IPS-NIHi7 (cell line): ENCODE measurements at regions not wholly inside any gene's neighbourhood (a gene's known extent, or its start where the extent isn't known, plus 50 kb on each side); places are given as distances from the start of the nearest gene placed in this dataset.
A peak's percentile ranks its signal among the peaks of the same experiment; 100 is the strongest.
"Not testable (repeated sequence)": the region's sequence is repeated elsewhere in the genome, so short reads cannot be mapped to it uniquely, and the experiment has no call there.

ENCODE experiments used
- DNase-seq: peaks from one replicate; pipeline ENCODE4 v3.0.0; 2012; ENCODE audit warnings: mixed read lengths; ENCODE audit errors: extremely low spot score

DNA sequence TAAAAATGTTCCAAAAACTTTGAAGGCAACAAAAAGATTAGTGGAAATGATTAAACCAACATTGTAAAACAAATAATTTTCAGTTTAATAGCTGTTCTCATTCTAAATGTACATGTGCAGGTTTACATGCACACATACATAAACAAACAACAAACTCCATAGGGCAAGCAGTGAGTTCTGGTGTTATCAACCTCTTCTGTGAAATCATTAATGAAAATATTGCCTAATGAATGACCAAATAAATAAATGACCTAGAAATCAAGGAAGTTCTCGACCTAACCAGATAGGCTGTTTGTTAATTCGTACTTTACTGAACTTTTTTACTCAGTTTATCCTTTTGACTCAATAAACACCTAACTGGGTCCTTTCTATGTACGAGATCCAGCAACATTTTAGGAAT lies 165.5 kb upstream of the RORB start:
- no peak for DNase-seq

DNA sequence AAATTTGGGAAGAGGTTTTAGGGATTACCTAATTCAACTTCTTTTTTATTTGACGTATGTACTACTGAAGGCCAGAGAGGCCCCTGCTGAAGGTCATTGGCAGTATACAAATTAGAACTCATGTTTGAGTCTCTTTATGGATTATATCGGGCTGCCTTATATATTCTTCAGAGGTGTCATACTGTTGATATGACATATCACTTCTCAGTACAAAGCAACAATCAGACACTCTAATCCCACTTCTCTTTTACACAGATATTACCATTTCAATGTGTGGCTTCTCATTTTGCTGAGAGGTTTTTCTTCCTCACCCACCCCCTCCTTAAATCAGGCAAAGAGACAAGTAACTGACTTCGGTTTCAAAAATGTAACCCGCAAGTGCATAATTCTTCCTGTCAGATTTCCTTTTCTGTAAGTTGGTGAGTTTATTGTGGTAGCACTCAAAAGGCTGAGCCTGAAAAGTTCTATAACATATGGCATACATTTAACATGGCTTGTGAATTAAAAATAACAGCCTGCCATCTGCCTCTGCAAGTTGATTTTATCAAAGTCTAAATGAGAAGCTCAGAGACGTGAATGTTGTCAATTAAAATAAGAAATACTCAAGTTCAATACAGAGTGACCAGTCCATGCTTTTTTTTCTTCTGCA lies 163.6 kb upstream of the RORB start:
- DNase-seq, result no peak

DNA sequence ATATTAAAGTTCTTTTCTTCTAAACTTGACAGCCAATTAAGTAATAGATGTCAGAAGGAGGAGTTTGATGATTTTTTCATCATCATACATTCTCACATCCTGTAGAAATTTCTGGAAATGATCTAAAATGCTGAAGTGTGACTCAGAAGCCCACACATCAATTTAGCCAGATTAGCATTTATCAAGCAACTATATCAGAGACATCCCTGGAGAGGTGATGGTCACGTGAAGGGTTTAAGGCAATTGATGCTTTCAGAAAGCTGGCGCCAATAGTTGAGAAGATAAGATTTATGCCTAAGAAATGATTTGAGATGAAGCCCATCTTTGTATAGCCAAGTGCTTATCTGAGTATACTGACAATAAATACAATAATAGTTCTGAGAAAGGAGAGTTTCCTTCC lies 162.9 kb upstream of the RORB start:
- DNase-seq, result no peak

DNA sequence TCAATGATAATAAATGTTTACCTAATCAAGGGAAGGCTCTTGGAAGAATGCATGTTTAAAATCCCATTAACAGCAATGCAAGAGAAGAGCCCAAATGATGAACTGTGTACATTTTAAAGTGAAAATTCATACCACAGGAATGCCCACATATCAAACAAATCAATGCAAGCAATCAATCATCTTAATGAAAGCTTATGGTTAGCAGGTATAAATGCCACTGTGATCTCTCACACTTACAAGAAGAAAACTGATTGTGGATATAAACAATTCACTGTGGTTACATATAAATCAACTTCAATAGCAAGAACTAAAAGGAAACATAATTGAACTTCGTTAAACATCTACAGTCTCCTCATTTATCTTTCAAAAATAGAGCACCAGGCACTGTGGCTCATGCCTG lies 161.0 kb upstream of the RORB start:
- no peak for DNase-seq

DNA sequence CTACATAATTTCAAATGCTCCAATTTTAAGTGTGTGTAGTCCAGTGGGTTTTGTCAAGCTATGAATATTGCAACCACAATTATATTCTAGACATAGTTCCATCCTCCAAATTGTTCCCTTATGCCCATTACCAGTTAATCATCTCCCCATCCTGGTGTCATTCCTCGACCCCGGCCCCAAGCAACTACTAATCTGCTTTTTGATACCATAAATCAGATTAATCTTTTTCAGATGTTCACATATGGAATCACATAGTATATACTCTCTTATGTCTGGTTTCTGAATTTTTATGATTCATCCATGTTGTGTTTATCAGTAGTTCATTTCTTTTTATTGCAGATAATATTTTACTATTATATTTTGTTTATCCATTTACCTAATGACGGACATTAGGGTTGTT lies 148.4 kb upstream of the RORB start:
- DNase-seq, result no peak

DNA sequence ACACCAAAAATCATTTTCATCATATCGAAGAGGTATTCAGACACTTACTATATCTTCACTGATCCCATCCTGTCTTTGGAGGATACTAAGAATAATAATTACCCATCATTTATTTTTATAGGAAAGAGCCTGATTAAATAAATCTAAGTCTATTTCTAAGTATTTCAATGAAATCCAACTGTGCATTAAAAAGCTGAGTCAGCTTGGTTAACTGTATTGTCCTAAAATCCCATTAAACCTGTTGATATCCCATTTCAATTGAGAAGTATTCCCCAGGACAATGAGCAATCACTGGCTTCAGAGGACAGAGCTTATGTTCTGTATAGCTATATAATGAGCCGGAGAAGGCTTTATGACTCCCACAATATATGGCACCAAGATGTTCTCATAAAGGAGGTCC lies 142.0 kb upstream of the RORB start:
- no peak for DNase-seq

DNA sequence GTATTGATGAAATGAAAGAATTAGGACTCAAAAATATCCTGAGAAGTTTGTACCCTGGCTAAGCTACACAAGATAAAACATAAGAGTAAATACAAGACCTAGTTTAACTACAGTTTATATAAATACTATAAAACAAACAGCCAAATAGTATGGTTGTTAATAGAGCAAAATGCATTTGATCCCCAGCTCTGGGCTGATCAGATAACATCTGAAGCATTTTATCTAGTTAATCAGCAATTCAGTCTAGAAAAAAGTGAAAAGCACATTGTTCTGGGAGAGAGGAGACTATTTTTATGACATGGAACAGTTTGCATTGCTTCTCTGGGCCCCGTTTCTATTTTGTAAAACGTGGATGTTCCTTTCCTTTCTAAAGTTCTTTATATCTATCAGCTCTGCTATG lies 139.6 kb upstream of the RORB start:
- no peak for DNase-seq

DNA sequence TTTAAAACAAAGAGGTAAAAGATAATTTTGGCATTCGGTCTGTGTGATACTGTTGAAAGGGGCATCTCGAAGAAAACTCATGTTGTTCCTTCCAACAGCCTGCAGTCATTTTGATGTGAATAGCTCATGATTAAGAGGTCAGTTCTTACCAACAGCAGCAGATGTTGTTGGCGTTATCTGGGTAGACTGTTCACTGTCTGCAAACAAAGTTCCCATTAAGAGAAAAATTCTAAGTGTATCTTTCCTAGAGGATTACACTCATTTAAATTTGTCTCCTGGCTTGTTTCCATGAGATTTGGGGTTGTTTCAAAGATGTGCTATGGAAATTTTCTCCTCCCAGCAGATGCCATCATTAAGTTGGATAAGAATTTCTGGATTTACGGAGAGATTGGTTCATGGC lies 138.2 kb upstream of the RORB start:
- no peak for DNase-seq

DNA sequence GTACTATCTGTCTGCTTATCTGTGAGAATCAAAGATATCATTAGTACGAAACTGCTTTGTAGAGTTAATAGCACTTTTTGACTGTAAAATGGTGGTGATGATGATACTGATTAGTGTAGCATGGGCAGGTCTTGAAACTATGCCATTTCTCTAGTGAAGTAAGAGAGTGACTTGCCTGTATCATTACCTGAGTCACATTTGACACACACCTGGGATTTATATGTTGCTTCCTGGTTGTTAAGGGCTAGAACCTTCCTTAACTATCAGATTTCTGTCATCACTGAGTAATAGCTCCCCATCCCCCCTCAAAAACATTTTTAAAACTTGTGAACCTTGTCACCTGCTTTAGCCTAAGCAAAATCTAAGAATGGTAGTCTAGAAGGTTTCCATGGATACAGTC lies 135.6 kb upstream of the RORB start:
- DNase-seq, result no peak

DNA sequence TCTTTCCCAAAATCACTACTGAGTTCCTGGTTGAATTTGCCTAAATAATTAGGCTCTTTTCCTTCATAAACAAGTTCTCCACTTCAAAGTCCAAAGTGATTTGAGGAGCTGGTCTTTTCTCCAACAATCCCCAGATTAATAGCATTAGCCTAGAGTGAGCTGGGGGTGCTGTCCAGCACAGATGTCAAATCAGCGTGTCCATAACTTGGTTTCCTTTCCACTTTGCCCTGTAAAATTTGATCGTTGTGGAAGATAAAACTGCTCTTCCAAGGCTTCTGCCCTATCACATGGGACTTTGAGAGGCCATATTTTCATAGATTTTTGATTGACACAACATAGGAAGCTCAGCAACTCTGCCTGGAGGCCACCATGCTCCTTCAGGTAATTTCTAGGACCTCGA lies 134.7 kb upstream of the RORB start:
- no peak for DNase-seq

DNA sequence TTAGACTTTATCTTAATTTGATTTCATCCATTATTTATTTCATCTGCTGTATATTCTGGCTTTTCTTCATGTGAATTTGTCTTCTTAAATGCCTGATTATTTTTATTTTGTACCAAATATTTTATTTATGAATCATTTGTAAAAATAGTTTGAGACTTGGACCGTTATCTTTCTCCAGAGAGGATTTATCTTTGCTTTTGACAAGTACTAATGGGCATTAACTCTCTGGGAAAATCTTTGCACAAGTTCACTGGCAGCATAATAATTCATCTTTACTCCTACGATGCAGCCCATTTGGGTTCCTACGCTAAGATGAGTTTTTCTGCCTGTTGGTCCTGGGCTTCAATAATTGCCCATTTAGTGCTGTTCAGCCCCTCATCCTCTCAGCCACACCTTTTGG lies 131.0 kb upstream of the RORB start:
- DNase-seq, result no peak

DNA sequence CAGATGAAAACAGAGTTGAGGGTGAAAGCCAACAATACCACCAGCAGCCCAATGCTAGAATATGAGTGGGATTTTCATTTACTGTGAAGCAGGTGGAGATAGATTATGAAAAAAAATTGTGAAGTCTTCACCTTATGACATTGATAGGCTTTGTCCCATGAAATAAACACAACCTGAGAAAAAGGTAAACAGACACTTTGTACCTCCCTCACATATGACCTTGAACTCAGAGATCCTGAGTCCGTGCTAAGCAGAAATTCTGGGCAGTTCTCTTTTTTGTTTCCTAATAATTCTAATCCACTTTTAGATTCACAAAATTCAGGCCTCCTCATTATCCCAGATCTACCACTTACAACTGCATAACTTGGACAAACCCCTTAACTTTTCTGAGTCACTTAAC lies 127.3 kb upstream of the RORB start:
- DNase-seq, result no peak

DNA sequence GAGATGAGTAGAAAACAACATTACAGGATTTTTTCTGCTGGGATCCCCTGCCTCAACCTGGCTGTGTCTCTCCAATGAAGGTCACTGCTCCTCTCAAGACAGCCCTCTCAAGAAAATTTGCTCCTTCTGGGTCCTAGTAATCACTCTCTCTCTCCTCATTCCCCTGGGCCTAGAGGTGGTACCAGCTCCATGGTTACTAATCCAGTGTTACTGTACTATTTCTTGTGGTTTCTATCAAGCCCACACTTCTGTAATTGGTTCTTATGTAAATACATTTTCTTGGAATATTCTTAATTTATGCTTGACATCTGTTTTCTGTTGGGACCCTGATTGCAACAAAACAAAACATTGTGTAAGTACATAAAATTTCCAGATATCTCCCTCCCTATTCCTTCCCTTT lies 123.8 kb upstream of the RORB start:
- no peak for DNase-seq

DNA sequence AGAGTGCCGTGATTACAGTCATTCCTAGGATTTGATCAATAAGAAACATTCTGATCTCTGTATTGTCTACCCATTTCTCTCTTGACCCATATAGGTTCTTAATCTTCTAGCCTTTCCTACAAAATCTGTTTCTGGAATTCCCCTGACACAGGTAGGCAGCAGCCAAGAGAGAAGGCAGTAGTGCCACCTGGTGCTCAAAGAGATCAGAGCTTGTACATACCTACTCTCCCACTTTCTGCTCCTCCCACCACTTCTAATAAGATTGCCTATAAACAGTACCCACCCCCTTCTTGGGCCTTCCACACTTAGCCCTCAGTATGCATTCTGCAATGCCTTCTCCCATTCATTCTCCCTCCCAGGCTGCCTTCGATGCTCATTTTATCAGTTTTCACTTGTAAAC lies 117.4 kb upstream of the RORB start:
- peak; percentile 78 for DNase-seq

DNA sequence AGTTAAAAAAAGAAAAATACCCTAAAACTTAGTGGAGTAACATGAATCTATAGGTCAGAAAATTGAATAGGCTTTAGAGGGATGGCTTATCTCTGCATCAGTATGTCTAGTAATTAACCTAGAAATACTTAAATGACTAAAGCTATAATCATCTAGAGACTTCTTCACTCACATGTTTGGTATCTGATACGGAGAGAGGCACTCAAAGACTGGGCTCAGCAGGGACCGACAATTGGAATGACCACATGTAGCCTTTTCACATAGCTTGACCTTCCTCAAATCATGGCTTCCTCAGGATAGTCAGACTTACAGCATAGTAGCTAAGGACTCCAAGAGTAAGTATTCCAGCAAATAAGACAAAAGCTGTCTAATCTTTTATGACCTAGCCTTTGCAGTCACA lies 105.3 kb upstream of the RORB start:
- no peak for DNase-seq

DNA sequence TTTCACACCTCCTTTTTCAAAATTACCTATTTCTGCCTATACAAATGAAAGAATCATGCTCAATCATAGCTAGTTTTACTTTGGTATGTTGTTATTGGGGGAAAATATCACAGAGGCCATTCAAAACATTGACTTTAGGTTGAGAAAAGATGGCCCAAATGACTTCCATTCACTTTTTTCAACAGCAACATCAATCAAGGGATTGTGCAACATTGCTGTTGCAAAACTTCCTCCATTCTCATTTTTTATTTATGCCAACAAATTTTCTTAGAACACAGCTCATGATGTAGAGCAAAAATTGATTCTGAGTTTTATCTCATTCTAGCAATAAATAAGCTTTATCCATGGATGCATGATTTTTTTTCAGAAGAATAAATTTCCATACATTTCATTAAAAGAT lies 93.6 kb upstream of the RORB start:
- no peak for DNase-seq

DNA sequence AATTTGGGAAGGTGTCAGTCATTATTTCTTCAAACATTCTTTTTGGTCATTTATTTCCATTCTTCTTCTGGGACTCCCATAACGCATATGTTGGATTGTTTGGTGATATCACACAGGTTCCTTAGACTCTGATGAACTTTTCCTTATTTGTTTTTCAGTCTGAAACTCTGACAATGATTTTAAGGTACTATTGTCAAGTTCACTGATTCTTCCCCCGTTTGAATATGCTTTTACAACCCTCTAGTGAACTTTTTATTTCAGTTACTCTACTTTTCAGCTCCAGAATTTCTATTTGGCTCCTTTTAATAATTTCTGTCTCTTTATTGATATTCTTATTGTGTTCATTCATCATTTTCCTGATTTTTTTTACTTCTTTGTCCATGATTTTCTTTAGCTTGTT lies 92.5 kb upstream of the RORB start:
- DNase-seq, result no peak

DNA sequence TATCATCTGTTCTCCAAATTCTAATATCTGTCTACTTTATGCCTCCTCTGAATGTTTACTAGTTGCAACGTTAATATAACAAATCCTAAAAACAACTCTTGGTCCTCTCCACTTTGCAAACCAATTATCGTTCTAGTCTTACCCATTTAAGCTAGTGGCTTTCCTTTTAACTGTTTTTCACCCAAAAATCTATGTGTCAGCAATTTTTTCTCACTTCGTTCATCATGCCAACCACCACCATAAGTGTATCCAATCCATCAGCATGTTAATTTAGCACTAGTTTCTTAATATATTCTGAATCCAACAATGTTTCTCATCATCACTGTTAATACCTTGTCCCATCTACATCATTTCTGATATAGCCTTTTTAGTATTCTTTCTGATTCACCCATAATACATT lies 90.0 kb upstream of the RORB start:
- no peak for DNase-seq

DNA sequence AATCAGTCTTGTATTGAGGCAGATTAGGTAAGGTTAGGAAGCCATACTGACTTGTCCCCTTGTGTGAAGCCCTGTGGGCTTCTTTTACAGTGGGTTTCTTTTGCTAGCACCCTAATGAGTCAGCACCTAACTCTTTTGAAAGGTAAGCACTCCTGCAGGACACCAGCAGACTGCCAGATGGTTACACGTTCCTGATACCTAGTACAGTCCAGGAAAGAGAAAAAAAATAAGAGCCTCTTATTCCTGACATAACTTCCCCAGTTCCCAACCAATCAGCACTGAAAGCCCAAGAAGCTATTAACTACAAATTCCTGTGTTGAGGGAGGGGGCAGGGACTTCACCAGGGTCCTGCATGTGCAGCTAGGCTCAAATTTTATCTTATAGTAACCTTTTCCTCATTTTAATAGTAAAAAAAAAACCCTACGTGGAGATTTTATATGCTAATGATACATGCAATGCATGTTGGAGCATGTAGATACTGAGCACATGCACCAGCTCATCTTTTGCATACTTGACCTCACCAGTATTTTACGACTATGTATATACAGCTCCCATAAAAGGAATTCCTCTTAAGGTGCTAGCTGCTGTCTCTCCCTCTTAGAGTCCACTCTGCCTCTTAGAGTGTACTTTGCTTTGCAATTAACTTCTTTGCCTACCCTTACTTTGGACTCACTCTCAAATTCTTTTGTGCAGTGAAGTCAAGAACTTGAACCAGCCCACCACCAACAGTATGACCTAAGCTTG lies 84.7 kb upstream of the RORB start:
- no peak for DNase-seq

DNA sequence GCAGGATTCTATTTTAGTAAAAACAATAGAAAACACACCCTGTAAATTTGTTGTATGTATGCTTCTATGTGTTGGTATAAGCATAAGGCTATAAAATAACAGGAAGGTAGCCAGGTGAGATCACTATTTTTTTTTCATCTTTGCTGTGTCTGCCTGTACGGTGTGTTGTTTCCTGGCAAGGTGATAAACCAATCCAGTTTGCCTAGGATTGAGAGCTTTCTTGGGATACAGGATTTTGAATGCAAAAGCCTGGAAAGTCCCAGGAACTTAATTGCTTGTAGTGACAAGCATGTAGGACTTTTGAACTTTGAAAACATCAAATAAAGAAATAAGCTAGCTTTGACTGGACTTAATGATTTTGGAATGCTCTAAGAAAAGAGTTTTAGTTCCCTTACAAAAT lies 83.3 kb upstream of the RORB start:
- DNase-seq, result no peak

DNA sequence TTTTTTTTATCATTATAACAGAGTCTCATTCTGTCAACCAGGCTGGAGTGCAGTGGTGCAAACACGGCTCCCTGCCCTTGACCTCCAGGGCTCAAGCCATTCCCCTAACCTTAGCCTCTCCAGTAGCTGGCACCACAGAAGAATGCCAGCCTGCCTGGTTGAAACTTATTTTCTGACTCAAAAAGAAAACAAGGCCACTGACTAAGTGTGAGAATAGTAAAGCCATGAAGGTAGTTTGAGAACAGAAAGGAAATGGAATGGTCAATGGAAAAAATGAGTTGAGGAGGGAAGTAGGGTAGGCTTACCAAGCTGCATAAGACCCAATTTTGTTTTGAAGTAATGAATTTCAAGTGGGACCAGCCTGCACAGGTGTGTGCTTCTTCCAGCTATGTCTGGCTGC lies 82.8 kb upstream of the RORB start:
- no peak for DNase-seq

DNA sequence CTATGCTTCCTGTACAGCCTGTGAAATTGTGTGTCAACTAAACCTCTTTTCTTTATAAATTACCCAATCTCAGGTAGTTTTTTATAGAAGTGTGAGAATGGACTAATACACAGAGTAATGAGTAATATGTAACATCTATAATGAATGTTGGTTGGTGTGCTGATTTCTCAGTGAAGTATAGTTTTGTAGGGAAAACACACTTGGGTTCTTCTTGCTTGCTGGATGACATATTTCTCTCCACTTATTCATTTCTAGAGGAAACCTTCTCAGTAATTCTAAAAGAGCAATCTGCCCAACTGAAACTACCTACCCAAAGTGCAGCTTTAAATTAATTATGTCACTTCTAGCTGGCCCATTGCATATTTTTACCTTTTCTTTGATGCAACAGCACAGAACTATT lies 81.1 kb upstream of the RORB start:
- no peak for DNase-seq

DNA sequence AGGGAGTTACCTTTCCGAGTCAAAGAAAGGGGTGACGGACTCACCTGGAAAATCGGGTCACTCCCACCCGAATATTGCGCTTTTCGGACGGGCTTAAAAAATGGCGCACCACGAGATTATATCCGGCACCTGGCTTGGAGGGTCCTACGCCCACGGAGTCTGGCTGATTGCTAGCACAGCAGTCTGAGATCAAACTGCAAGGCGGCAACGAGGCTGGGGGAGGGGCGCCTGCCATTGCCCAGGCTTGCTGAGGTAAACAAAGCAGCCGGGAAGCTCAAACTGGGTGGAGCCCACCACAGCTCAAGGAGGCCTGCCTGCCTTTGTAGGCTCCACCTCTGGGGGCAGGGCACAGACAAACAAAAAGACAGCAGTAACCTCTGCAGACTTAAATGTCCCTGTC lies 72.6 kb upstream of the RORB start:
- not testable (repeated sequence) for DNase-seq

DNA sequence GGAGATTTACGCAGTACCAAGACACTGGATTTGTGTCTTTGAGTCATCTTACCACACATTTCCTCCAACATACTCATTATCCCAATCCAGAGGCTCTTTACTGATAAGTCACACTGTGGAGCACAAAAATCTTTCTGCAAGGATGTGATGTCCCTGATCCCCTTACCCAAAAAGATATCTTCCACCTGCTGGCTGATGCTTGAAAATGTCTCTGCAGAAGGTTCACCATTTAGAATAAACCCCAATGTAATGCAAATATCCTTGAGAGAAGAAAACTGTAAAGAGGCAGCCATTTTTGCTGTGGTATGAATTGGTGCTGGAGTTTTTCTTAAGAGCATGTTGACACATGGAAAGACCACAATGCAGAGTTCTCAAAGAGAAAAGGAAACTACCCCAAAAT lies 65.7 kb upstream of the RORB start:
- DNase-seq, result no peak
